SK-N-SH treated with all-trans-retinoic acid at 6 μM for 48 hours (cell line): ENCODE measurements at regions not wholly inside any gene's neighbourhood (a gene's known extent, or its start where the extent isn't known, plus 50 kb on each side); places are given as distances from the start of the nearest gene placed in this dataset.

Experiments used
- ESRRG ChIP-seq: fragments of 250-450 bp; sonication (Bioruptor Pico); IDR thresholded peaks from 2 replicates; pipeline ENCODE4 v1.6.1; 2021; ENCODE audit warnings: mild to moderate bottlenecking
- SNAI2 ChIP-seq: fragments of 250-450 bp; sonication (Bioruptor Pico); IDR thresholded peaks from 2 replicates; pipeline ENCODE4 v1.5.0; 2020; ENCODE audit warnings: mild to moderate bottlenecking, moderate library complexity
- ZFP3 ChIP-seq: fragments of 250-450 bp; sonication (Bioruptor Pico); IDR thresholded peaks from 2 replicates; pipeline ENCODE4 v1.5.0; 2020; ENCODE audit warnings: mild to moderate bottlenecking, moderate library complexity
- ZNF8 ChIP-seq: fragments of 450-650 bp; formaldehyde crosslinking; IDR thresholded peaks from 2 replicates; pipeline ENCODE4 v1.5.0; 2020; ENCODE audit warnings: mild to moderate bottlenecking, moderate library complexity
- TF ChIP-seq, protein P1 (sequence below): fragments of 250-450 bp; sonication (Bioruptor Pico); IDR thresholded peaks from 2 replicates; pipeline ENCODE4 v1.8.0; 2020; ENCODE audit warnings: mild to moderate bottlenecking, moderate library complexity, borderline replicate concordance
- TF ChIP-seq, protein P2 (sequence below): fragments of 250-450 bp; sonication (Bioruptor Pico); IDR thresholded peaks from 2 replicates; pipeline ENCODE4 v1.5.1; 2020; ENCODE audit warnings: low read depth, mild to moderate bottlenecking, moderate library complexity

DNA sequence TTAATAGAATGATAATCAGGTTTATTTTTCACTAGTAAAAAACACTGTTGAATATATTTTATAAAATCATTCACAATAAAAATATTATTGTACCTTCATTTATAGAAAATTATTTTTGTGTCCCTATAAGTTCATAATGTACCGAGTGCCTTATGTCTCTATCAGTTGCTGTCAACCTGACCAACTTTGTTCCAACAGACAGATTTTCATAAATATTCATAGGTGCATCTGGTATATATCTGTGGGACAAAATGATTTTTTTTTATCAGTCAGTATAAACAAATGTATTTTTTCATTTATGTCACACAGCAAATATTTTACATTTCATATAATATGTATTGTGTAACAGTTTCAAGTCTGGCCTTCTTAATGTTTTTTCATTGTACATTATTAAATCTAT is 195.9 kb downstream of the HGF start:
- TF ChIP-seq ESRRG (CRISPR knock-in tag), result no peak
- no peak for TF ChIP-seq ZFP3 (CRISPR knock-in tag)
- TF ChIP-seq, protein P1, sequence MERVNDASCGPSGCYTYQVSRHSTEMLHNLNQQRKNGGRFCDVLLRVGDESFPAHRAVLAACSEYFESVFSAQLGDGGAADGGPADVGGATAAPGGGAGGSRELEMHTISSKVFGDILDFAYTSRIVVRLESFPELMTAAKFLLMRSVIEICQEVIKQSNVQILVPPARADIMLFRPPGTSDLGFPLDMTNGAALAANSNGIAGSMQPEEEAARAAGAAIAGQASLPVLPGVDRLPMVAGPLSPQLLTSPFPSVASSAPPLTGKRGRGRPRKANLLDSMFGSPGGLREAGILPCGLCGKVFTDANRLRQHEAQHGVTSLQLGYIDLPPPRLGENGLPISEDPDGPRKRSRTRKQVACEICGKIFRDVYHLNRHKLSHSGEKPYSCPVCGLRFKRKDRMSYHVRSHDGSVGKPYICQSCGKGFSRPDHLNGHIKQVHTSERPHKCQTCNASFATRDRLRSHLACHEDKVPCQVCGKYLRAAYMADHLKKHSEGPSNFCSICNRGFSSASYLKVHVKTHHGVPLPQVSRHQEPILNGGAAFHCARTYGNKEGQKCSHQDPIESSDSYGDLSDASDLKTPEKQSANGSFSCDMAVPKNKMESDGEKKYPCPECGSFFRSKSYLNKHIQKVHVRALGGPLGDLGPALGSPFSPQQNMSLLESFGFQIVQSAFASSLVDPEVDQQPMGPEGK (CRISPR knock-in tag), result no peak
- TF ChIP-seq, protein P2, sequence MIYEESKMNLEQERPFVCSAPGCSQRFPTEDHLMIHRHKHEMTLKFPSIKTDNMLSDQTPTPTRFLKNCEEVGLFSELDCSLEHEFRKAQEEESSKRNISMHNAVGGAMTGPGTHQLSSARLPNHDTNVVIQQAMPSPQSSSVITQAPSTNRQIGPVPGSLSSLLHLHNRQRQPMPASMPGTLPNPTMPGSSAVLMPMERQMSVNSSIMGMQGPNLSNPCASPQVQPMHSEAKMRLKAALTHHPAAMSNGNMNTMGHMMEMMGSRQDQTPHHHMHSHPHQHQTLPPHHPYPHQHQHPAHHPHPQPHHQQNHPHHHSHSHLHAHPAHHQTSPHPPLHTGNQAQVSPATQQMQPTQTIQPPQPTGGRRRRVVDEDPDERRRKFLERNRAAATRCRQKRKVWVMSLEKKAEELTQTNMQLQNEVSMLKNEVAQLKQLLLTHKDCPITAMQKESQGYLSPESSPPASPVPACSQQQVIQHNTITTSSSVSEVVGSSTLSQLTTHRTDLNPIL (CRISPR knock-in tag), result no peak
- TF ChIP-seq ZNF8 (CRISPR knock-in tag), result no peak
- no peak for TF ChIP-seq SNAI2 (CRISPR knock-in tag)
